ENCODE measurements at regions not wholly inside any gene's neighbourhood (a gene's known extent, or its start where the extent isn't known, plus 50 kb on each side); places are given as distances from the start of the nearest gene placed in this dataset.

- no peak overlapping the region for H3K4me3 Mint-ChIP-seq (ENCODE audit: low read depth, unreplicated experiment)
- CTCF ChIA-PET: no interaction called here
- DNase-seq: no peak
- peaks cover 2% of the 10 kb centered on the region for H3K9me3 Mint-ChIP-seq (ENCODE audit: low read depth, unreplicated experiment)
- TF ChIP-seq, protein P1, sequence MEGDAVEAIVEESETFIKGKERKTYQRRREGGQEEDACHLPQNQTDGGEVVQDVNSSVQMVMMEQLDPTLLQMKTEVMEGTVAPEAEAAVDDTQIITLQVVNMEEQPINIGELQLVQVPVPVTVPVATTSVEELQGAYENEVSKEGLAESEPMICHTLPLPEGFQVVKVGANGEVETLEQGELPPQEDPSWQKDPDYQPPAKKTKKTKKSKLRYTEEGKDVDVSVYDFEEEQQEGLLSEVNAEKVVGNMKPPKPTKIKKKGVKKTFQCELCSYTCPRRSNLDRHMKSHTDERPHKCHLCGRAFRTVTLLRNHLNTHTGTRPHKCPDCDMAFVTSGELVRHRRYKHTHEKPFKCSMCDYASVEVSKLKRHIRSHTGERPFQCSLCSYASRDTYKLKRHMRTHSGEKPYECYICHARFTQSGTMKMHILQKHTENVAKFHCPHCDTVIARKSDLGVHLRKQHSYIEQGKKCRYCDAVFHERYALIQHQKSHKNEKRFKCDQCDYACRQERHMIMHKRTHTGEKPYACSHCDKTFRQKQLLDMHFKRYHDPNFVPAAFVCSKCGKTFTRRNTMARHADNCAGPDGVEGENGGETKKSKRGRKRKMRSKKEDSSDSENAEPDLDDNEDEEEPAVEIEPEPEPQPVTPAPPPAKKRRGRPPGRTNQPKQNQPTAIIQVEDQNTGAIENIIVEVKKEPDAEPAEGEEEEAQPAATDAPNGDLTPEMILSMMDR (IDR thresholded peaks at IDR 0.05; ENCODE audit: unreplicated experiment): no peak
- intact Hi-C loops (cut with micrococcal nuclease; ENCODE audit: unreplicated experiment): no loop called here
- BruUV-seq (replicated peaks): no TSS peak
- H3K27me3 Mint-ChIP-seq (ENCODE audit: unreplicated experiment): peaks cover 12% of the 10 kb centered on the region
- no peaks in the 10 kb centered on the region for H3K36me3 Mint-ChIP-seq (ENCODE audit: insufficient read depth, unreplicated experiment)
- no peaks in the 10 kb centered on the region for H3K4me1 Mint-ChIP-seq (ENCODE audit: low read depth, unreplicated experiment)
- H3K27ac Mint-ChIP-seq (ENCODE audit: unreplicated experiment): no peak overlapping the region
Measured at GRCh38 chr2:60280238-60280637, 273.2 kb downstream of the BCL11A start.

- Mint-ChIP-seq H3K27ac (ENCODE audit: unreplicated experiment) (no peak overlapping the region), H3K9me3 (ENCODE audit: low read depth, unreplicated experiment) (peaks cover 2% of the 10 kb centered on the region), H3K4me3 (ENCODE audit: low read depth, unreplicated experiment) (no peak overlapping the region), H3K27me3 (ENCODE audit: unreplicated experiment) (peaks cover 12% of the 10 kb centered on the region), H3K4me1 (ENCODE audit: low read depth, unreplicated experiment) (no peaks in the 10 kb centered on the region), H3K36me3 (ENCODE audit: insufficient read depth, unreplicated experiment) (no peaks in the 10 kb centered on the region)
- BruUV-seq (replicated peaks): no TSS peak
- CTCF ChIA-PET: no interaction called here
- TF ChIP-seq, protein P1 (IDR thresholded peaks at IDR 0.05; ENCODE audit: unreplicated experiment): no peak
- intact Hi-C loops (cut with micrococcal nuclease; ENCODE audit: unreplicated experiment): no loop called here
- no peak for DNase-seq
Measured at GRCh38 chr2:60278906-60279305, 274.5 kb downstream of the BCL11A start.

- Mint-ChIP-seq H3K9me3 (ENCODE audit: low read depth, unreplicated experiment) (peaks cover 2% of the 10 kb centered on the region), H3K4me1 (ENCODE audit: low read depth, unreplicated experiment) (no peaks in the 10 kb centered on the region), H3K36me3 (ENCODE audit: insufficient read depth, unreplicated experiment) (no peaks in the 10 kb centered on the region), H3K27me3 (ENCODE audit: unreplicated experiment) (peaks cover 12% of the 10 kb centered on the region), H3K4me3 (ENCODE audit: low read depth, unreplicated experiment) (no peak overlapping the region), H3K27ac (ENCODE audit: unreplicated experiment) (no peak overlapping the region)
- intact Hi-C loops (cut with micrococcal nuclease; ENCODE audit: unreplicated experiment): no loop called here
- no peak for DNase-seq
- TF ChIP-seq, protein P1 (IDR thresholded peaks at IDR 0.05; ENCODE audit: unreplicated experiment): no peak
- CTCF ChIA-PET: no interaction called here
- no TSS peak for BruUV-seq (replicated peaks)
Measured at GRCh38 chr2:60275958-60276357, 277.5 kb downstream of the BCL11A start.

GRCh38 chr2:60273836-60274235 lies 279.6 kb downstream of the BCL11A start:
- intact Hi-C loops (cut with micrococcal nuclease; ENCODE audit: unreplicated experiment): no loop called here
- CTCF ChIA-PET: interaction anchor here (0.9 to 1.0 kb wide), 2 partner anchors 13 to 107 kb away, joined by 3 to 4 read pairs; no protein-coding TSS in a partner anchor
- no TSS peak for BruUV-seq (replicated peaks)
- Mint-ChIP-seq H3K9me3 (ENCODE audit: low read depth, unreplicated experiment) (no peaks in the 10 kb centered on the region), H3K4me1 (ENCODE audit: low read depth, unreplicated experiment) (no peaks in the 10 kb centered on the region), H3K27ac (ENCODE audit: unreplicated experiment) (no peak overlapping the region), H3K36me3 (ENCODE audit: insufficient read depth, unreplicated experiment) (no peaks in the 10 kb centered on the region), H3K27me3 (ENCODE audit: unreplicated experiment) (no peaks in the 10 kb centered on the region), H3K4me3 (ENCODE audit: low read depth, unreplicated experiment) (no peak overlapping the region)
- no peak for DNase-seq
- TF ChIP-seq, protein P1 (IDR thresholded peaks at IDR 0.05; ENCODE audit: unreplicated experiment): no peak

All from Calu3 (cell line).